ENCODE measurements at regions not wholly inside any gene's neighbourhood (a gene's known extent, or its start where the extent isn't known, plus 50 kb on each side); places are given as distances from the start of the nearest gene placed in this dataset.

- no peak overlapping the region for H3K27ac ChIP-seq
- H3K4me1 ChIP-seq = no peaks in the 10 kb centered on the region
- DNase-seq (no peak), ATAC-seq (ENCODE audit: low FRiP score in 2 of 2) (no peak)
- no peaks in the 10 kb centered on the region for H3K27me3 ChIP-seq
- WGBS, 2 donors = 72 to 75% methylated on average over 2 to 3 of the region's 3 CpGs
- no peaks in the 10 kb centered on the region for H3K36me3 ChIP-seq
- TF ChIP-seq POLR2AphosphoS5 (IDR thresholded peaks at IDR 0.05) (no peak), CTCF (IDR thresholded peaks at IDR 0.05) (no peak), EP300 (IDR thresholded peaks at IDR 0.05) (no peak), POLR2A (IDR thresholded peaks at IDR 0.05) (no peak)
- no peak overlapping the region for H3K4me3 ChIP-seq
- H3K9me3 ChIP-seq = no peaks in the 10 kb centered on the region
Observed at GRCh38 chr4:161203865-161204264, 959.9 kb downstream of the FSTL5 start.

DNA sequence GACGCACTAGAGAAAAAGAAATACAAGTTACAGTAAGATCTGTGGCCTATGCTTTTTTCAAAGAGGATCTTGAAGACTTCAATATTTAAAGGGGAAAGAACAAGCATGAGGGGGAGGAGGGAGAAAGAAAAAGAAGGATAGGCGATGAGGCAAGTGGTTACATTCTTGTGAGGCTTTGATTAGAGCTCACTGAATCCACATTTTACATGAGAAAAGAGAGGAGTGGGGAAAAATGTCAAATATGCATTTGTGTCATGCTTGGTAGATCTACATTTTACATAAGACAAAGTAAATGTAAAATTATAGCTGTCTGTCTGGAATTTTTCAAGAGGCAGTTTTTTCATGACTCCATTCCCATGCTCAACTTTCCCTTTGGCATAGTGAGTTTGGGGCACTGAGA, 965.9 kb downstream of the FSTL5 start:
- TF ChIP-seq POLR2AphosphoS5 (IDR thresholded peaks at IDR 0.05) (no peak), EP300 (IDR thresholded peaks at IDR 0.05) (no peak), CTCF (IDR thresholded peaks at IDR 0.05) (no peak), POLR2A (IDR thresholded peaks at IDR 0.05) (no peak)
- 71 to 76% methylated on average over 2 of the region's 2 CpGs for WGBS, 2 donors
- H3K27ac ChIP-seq = no peak overlapping the region
- no peak overlapping the region for H3K4me3 ChIP-seq
- DNase-seq (no peak), ATAC-seq (ENCODE audit: low FRiP score in 2 of 2) (no peak)
- no peaks in the 10 kb centered on the region for H3K9me3 ChIP-seq
- no peaks in the 10 kb centered on the region for H3K4me1 ChIP-seq
- no peaks in the 10 kb centered on the region for H3K27me3 ChIP-seq
- no peaks in the 10 kb centered on the region for H3K36me3 ChIP-seq

DNA sequence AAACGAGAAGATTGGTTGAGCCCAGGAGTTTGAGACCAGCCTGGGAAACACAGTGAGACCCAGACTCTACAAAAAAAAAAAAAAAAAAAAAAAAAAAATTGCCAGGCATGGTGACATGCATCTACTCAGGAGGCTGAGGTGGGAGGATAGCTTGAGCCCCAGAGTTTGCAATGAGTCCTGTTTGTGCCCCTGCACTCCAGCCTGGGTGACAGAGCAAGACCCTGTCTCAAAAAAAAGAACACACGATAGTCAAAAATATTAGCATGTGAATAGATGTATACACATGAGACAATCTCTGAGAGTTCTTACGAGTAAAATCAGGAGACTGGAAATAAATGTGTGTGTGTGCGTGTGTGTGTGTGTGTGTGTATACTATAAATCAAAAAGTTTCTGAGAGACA, 966.3 kb downstream of the FSTL5 start:
- ATAC-seq (ENCODE audit: low FRiP score in 2 of 2) (no peak), DNase-seq (no peak)
- no peak overlapping the region for H3K27ac ChIP-seq
- no peak overlapping the region for H3K4me3 ChIP-seq
- WGBS, 2 donors = 82 to 87% methylated on average over 4 of the region's 4 CpGs
- H3K27me3 ChIP-seq = no peaks in the 10 kb centered on the region
- H3K36me3 ChIP-seq = no peaks in the 10 kb centered on the region
- TF ChIP-seq EP300 (IDR thresholded peaks at IDR 0.05) (no peak), CTCF (IDR thresholded peaks at IDR 0.05) (no peak)
- no peaks in the 10 kb centered on the region for H3K4me1 ChIP-seq
- no peaks in the 10 kb centered on the region for H3K9me3 ChIP-seq

DNA sequence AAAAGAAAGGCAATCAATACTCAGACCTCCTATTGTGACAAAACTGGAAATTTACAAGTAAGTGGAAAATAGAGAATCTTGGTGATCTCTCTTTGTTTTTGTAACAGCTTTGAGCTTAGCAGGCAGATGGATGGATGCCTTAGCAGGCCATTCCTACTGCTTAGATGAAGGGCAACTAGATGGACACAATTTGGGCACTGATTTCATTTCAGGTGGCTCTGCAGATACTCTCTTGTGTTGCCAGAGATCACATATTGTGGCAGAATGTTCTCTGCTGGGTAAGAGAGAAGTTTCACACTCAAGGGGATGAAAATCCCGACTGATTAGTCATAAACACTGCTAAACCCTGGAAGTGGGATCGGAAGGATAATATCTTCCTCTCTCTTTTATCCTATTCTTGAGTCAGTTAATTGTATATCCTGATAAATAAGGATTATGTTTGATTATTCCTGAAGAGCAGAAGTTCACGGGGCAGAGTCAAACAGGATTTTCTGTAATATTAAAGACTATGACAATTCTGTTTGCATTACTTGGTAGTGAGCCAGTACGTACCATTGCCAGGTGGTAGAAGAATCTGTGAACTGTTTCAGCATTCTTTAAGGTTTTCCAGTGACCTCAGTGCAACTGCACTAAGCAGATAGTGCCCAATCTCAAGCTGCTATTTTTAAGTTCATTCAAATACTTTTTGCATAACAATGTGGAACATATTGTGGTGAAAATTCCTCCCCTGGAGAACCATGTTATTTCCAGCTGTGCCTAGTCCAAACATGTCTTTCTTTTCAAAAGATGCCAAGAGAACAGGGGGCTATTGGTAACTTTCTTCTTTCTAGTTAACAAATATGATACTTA, 974.3 kb downstream of the FSTL5 start:
- Histone ChIP-seq H3K27me3 (no peaks in the 10 kb centered on the region), H3K4me3 (no peak overlapping the region), H3K4me1 (no peaks in the 10 kb centered on the region), H3K36me3 (no peaks in the 10 kb centered on the region), H3K9me3 (no peaks in the 10 kb centered on the region), H3K27ac (no peak overlapping the region)
- TF ChIP-seq CTCF (IDR thresholded peaks at IDR 0.05) (no peak), POLR2A (IDR thresholded peaks at IDR 0.05) (no peak), POLR2AphosphoS5 (IDR thresholded peaks at IDR 0.05) (no peak), EP300 (IDR thresholded peaks at IDR 0.05) (no peak)
- 59 to 77% methylated on average over 4 of the region's 4 CpGs for WGBS, 2 donors
- no peak for DNase-seq
- no peak for ATAC-seq (ENCODE audit: low FRiP score in 2 of 2)

DNA sequence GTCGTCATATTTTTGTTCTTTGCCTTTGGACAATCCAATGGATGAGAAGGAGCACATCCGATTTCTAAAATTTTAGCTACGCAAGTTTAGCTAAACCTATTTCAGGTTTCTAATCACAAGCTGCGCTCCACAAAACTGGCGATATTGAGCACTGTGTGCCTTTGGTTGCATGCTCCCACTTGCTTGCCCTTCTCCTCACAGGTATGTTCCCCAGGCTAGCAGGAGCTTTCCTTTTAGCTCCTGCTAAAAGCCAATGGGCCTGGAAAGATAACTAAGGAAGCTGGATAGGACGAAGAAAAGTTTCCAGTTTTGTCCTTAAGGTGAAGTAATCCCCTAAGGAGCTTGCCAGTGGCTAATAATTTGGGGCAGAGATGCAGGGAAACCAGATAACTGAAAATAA, 975.2 kb downstream of the FSTL5 start:
- Histone ChIP-seq H3K4me1 (no peaks in the 10 kb centered on the region), H3K36me3 (no peaks in the 10 kb centered on the region), H3K27ac (no peak overlapping the region), H3K9me3 (no peaks in the 10 kb centered on the region), H3K4me3 (no peak overlapping the region), H3K27me3 (no peaks in the 10 kb centered on the region)
- DNase-seq (no peak), ATAC-seq (ENCODE audit: low FRiP score in 2 of 2) (no peak)
- TF ChIP-seq POLR2AphosphoS5 (IDR thresholded peaks at IDR 0.05) (no peak), POLR2A (IDR thresholded peaks at IDR 0.05) (no peak), EP300 (IDR thresholded peaks at IDR 0.05) (no peak), CTCF (IDR thresholded peaks at IDR 0.05) (no peak)
- WGBS, 2 donors = 84 to 91% methylated on average over 6 of the region's 6 CpGs
